Gastrocnemius medialis (tissue), 4 donors: ENCODE measurements at regions not wholly inside any gene's neighbourhood (a gene's known extent, or its start where the extent isn't known, plus 50 kb on each side); places are given as distances from the start of the nearest gene placed in this dataset.

Experiments used
- CTCF ChIP-seq, 5 experiments: fragments of 450-650 bp in 3 of 5; fragments of 200-600 bp in 2 of 5; sonication (generic) in 2 of 5; IDR thresholded peaks in 4 of 5; conservative IDR thresholded peaks in 1 of 5; 1 replicate in 4 of 5; 2 replicates in 1 of 5; pipeline ENCODE4 v1.5.1; 2016 to 2019; ENCODE audit warnings: antibody characterized with exemption in 5 of 5, mild to moderate bottlenecking in 3 of 5, moderate library complexity in 3 of 5
- POLR2A ChIP-seq, 2 donors: fragments of 450-650 bp; IDR thresholded peaks; one replicate each; pipeline ENCODE4 v1.6.1; 2017; ENCODE audit warnings: antibody characterized with exemption in 2 of 2, mild to moderate bottlenecking in 2 of 2, moderate library complexity in 2 of 2

DNA sequence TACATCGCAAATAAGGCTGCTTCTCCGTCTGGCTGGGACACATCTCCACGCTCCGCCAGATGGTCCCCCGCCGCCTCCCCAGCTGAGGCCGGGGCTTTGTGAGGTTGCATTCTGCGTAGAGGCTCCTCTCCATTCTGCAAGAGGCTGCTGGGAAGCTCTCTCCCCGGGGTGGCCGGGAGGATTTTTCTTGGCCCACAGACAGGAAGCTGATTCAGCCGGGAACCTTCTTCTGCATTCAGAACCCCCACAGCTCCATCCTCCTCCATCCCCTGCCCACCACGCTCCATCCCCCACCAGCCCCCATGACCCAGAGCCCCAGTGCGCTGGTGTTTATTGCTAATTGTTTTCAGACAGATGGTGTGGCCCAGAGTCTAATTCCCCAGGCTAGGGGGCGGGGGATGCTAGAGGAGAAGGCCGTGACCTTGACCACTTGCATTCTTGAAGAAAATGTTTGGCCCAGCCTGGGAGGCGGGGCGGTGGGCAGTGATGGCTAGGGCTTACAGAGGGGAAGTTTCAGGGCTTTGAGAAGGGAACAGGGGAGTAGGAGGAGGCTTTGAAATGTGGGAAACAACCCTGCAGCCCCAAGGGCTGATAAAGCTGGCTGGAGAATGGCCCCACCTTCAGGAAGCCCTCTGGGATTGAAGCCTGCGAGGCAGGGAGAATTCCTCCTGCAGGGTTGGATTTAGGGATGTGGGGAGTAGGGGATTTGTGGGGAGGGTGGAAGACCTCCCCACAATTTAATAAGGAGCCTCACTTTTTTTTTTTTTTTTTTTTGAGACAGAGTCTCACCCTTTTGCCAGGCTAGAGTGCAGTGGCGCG is 88.5 kb upstream of the NCOR2 start:
- TF ChIP-seq CTCF (IDR thresholded peaks at IDR 0.05 in 4 of 5, conservative IDR thresholded peaks at IDR 0.05 in 1 of 5) (no peak), POLR2A (IDR thresholded peaks at IDR 0.05) (no peak)
